Astrocyte (in vitro differentiated cells and primary cell): ENCODE measurements at regions not wholly inside any gene's neighbourhood (a gene's known extent, or its start where the extent isn't known, plus 50 kb on each side); places are given as distances from the start of the nearest gene placed in this dataset.

Experiments used
- EZH2 ChIP-seq: IDR thresholded peaks from 2 replicates; pipeline ENCODE4 v1.6.1; 2012; ENCODE audit warnings: mild to moderate bottlenecking, low read length, inconsistent platforms; ENCODE audit not compliant: insufficient read depth
- TF ChIP-seq, protein P1 (sequence below): IDR thresholded peaks from 2 replicates; pipeline ENCODE4 v1.5.1; 2011; ENCODE audit warnings: low read depth, mild to moderate bottlenecking, inconsistent platforms, low read length, moderate library complexity; ENCODE audit not compliant: insufficient read depth

DNA sequence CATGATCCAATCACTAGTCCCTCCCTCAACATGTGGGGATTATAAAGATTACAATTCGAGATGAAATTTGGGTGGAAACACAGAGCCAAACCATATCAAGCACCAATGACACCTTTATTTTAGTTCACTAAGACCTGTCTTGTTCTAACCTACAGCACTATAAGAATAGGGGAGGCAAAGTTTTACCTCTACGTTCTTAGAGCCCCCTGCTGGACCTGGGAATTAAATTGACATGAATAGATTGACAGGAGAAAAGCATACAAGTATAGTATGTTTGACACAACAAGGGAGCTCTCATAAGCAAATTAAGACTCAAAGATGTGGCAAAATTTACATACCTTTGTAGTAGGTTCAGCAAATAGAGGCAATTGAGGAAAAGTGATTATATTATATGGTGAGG, 974.4 kb upstream of the ALCAM start:
- TF ChIP-seq, protein P1, sequence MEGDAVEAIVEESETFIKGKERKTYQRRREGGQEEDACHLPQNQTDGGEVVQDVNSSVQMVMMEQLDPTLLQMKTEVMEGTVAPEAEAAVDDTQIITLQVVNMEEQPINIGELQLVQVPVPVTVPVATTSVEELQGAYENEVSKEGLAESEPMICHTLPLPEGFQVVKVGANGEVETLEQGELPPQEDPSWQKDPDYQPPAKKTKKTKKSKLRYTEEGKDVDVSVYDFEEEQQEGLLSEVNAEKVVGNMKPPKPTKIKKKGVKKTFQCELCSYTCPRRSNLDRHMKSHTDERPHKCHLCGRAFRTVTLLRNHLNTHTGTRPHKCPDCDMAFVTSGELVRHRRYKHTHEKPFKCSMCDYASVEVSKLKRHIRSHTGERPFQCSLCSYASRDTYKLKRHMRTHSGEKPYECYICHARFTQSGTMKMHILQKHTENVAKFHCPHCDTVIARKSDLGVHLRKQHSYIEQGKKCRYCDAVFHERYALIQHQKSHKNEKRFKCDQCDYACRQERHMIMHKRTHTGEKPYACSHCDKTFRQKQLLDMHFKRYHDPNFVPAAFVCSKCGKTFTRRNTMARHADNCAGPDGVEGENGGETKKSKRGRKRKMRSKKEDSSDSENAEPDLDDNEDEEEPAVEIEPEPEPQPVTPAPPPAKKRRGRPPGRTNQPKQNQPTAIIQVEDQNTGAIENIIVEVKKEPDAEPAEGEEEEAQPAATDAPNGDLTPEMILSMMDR, result no peak
- no peak for TF ChIP-seq EZH2
